T-helper 1 cell treated with Interleukin-12 subunit alpha and Interleukin-12 subunit beta and Interleukin-4 antibody, amounts not matched to agents 30 ng/mL and 1 ng/mL, for 36 hours (primary cell): ENCODE measurements at regions not wholly inside any gene's neighbourhood (a gene's known extent, or its start where the extent isn't known, plus 50 kb on each side); places are given as distances from the start of the nearest gene placed in this dataset.

Experiments used
- intact Hi-C: fragments of 100-400 bp; cut with micrococcal nuclease; formaldehyde crosslinking; loops from one replicate; pipeline ENCODE4 v1.15.1; 2024

DNA sequence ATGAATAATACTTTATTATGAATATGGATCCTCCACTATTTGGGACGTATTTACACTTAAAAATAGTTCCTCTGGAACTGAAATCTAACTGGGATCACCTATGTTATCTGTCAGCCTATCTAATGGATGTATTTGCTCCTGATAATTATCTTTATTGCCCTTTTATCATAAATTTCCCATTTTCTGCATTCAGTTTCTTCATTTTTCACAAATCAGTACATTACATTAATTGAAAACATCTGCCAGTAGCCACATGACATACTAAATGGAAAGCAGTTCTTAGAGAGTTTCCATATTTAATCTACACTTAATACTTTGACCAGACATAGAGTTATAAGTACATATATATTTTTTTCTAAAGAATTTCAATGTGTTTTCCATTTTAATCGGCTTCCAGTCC is 888.8 kb downstream of the SLITRK6 start:
- intact Hi-C loops, result no loop called here

DNA sequence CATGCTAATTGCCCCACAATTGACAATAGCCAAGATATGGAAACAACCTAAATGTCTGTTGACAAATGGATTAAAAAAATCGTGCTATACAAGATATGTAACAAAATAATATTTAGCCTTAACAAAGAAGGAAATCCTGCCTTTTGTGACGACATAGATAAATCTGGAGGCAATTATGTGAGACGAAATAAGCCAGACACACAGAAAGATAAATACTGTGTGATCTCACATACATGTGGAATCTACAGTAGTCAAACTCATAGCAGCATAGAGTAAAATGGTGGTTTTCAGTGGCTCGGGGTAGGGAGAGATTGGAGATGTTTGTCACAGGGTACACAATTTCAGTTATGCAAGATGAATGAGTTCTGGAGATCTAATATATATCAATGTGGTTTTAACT is 895.8 kb downstream of the SLITRK6 start:
- intact Hi-C loops, result no loop called here

DNA sequence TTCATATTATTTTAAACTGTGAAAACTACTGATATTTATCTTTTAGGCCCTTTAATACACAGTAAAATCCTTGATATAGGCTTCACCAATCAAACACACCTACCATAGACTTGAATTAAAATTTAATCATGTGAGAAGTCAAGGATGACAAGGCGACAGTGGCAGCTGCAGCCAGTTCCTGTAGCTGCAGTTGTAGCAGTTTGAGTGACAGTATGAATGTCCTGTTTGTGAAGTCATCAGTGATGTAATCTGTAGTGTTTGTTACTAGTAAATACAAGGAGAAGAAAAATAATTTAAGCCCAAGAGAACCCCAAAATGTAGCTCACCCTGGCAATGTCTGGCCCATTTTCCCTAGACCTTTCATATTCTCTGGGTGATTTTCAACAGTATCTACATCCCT is 897.0 kb downstream of the SLITRK6 start:
- intact Hi-C loops, result no loop called here

DNA sequence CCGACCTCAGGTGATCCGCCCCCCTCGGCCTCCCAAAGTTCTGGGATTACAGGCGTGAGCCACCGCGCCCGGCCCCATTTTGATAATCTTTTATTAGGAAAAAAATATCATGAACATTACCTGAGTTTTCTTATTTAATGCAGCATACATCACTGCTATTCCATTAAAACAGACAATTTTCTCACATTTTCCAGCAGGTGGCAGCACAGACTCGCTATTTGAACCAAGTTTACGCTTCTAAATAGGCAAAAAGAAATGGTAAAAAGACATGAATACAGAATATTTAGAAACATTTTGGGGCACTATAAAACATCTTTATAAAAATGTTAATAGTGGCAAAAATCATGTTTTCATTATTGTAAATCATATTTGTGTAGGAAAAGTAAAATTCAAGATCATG is 903.1 kb downstream of the SLITRK6 start:
- intact Hi-C loops, result loop anchor here (1.0 kb wide), 2 partner anchors 910 to 932 kb away; no protein-coding TSS in a partner anchor

DNA sequence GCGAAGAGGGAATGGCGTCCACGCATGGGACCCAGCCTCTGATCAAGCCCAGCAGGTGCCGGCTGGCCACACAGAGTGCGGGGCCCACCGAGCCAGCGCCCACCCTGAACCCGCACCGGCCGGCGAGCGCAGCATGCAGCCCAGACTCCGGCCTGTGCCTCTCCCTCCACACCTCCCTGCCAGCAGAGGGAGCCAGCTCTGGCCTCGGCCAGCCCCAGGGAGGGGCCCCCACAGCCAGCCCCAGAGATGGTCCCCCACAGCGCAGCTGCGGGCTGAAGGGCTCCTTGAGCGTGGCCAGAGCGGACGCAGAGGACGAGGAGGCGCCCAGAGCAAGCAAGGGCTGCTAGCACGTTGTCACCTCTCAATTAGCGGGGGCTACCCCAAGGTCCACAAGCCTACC is 904.5 kb downstream of the SLITRK6 start:
- intact Hi-C loops, result no loop called here

DNA sequence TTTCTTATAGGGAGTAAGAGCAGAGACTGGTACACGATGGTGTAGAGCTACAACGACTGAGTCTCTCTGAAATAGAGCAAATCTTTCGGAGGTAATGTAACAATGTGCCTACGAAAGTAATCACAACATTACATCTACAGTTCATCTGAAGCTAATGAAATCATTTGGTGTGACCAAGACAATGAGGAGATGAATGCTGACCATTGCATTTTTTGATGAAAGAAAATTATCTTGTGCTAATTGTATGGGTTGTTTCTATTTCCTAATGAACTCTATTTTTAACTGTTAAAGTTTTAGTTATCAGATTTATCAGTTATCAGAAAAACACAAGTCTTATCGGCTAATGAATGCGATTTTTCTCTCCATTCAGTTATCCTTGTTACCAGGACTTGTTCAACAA is 913.4 kb downstream of the SLITRK6 start:
- intact Hi-C loops, result no loop called here

DNA sequence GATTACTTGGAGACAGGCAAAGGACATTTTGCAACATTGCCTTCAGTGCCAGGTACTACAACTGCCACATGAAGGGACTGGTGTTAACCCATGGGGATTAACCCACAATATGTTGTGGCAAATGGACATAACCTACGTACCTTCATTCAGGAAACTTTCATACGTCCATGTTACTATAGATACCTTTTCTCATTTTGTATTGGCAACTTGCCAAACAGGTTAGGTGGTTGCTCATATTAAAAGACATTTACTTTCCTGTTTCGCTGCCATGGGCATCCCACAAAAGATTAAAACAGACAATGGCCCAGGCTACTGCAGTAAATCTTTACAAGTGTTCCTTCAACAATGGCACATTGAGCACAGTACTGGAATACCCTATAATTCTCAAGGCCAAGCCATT is 925.3 kb downstream of the SLITRK6 start:
- intact Hi-C loops, result no loop called here

DNA sequence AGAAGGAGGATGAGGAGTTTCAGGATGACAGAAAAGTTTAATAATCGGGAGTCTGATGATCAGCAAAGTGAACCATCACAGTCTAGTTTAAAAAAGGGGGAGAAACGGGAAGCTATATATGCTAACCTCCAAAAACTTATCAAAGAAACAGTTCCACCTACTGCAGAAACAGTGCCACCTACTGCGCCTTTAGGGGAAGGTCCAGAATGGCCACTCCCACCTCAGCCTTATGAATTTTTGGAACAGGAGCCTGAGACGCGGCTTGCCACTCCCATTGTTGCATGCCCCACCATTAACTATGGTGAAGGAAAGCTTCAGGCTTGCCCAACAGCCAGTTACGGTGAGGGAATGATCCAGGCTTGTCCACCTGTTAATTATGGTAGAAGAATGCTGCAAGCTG is 929.0 kb downstream of the SLITRK6 start:
- intact Hi-C loops, result no loop called here

DNA sequence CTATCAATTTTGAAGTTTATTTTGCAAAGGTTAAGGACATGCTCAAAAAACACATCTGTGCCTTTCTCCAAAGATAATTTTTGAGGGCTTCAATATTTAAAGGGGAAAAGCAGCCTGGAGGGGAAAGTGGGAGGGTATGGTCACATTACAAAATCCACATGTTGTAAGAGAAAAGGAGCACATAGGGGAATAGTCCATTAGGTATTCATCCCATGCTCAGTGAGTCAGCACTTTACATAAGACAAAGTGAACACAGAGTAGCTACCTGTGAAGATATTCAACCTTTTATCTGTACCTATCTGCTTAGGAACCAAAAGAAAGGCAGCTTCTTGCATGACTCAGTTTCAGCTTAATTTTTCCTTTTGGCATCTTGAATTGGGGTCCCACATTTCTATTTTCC is 932.0 kb downstream of the SLITRK6 start:
- intact Hi-C loops, result no loop called here

DNA sequence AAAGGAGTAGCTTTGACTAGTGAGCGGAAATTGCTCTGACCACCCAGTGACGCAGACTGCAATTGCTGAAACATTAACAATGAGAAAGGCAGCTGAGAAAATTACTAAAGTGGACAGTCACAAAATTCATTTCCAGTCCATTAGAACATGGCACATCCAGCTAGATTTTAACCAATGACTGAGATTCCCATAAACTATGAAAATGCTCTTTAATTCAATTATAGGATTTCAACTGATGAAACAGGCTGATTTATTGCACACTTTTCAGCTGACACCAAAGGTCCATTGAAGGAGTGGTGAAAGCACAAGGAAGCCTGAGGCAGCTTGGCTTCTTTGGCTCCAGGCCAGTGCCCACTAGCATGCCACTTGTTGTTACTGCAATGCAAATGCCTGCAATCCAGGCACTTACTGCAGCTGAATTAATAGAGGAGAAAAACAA is 933.4 kb downstream of the SLITRK6 start:
- intact Hi-C loops, result no loop called here

DNA sequence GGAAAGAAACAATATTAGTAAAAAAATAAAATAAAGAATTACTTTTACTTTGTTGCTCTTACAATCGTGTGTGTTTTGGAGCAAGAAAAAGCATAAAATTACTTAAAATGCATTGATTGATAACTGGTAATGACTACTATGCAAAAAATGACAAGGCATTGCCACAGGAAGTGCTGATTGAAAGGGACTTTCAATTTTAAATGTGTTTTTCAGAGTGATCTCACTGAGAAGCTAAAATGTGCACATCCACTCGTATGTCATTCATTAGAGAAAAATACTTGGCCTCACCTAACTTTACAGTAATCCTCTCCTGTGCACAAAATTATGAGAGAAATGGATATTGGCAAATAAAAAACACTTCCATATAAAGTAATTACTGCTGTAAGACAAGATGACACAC is 934.9 kb downstream of the SLITRK6 start:
- intact Hi-C loops, result no loop called here

DNA sequence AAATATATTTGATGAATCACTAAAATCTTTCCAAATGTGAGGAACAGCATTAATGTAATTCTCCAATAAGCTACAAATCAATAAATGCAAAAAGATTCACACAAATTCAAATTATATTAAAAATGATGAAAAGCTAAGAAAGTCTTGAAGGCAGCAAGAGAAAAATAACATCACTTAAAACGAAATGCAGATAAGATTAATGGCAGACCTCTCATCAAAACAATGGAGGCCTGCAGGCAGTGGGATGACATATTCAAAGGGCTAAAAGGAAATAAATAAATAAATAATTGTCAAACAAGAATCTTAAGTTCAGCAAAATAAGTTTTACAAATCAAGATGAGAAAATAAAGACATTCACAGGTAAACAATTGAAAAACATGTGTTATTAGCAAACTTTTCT is 952.1 kb downstream of the SLITRK6 start:
- intact Hi-C loops, result no loop called here

DNA sequence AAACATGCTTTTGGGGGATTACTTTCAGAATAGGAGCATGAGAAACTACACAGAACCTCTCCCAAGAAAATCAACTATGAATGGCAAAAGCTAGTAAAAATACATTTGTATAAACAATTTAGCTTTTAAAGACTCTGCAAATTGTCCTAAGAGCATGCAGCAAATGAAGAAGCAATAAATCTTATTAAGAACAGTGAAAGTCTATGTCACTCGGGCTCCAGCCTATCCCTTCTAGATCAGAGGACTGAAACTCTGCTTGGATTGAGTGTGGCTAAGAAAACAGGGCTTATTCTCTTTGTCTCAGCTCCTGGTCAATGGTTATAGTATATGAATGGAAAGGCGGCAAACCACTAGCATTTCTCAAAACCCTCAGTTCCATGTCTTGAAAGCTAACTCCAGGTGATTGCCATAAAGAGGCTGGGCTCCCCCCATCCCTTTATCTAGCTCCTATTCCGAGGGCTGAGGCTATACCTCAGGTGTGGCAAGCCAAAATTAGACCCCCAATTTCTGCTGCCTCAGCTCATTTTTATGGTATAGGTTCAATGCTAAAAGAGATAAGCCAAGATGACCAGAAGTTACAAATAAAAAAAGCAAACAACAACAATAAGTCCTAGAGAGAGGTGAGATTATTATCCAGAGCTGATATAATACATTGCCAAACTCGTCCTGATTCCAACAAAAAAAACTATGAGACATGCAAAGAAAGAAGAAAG is 953.2 kb downstream of the SLITRK6 start:
- intact Hi-C loops, result no loop called here

DNA sequence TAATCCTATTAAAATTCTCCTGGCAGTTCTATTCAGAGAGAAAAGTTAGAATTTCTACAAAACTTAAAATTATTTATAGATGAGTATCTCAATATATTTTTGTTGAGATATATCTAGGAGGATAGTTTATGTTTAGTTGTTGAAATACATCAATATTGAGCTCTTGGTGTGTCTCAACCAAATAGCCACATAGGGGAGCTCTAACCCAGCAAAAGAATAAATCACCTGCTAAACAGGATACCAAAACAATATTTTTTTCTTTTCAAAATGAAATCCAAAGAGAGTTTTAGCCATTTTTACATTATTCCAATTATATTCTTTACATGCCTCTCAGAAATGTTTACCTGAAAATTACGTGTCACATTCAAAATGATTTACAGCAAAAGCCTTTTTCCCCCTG is 954.7 kb downstream of the SLITRK6 start:
- intact Hi-C loops, result no loop called here

DNA sequence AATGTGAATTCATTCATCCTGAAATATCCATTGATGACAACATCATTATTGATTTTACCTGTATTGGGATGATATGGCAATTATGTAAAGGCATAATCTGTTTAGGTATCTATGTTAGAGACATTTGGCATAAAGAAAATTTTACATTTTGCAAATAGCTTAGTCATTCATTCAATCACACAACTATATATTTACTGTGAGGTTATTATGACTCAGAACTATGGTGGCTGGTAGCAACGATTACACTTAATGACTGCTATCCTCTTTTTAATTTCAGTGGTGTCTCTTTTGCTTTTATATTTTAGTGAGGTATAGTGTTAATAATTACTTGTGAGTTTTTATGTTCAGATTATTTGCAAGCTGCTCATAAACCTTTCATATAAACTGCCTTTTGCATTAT is 955.9 kb downstream of the SLITRK6 start:
- intact Hi-C loops, result no loop called here

DNA sequence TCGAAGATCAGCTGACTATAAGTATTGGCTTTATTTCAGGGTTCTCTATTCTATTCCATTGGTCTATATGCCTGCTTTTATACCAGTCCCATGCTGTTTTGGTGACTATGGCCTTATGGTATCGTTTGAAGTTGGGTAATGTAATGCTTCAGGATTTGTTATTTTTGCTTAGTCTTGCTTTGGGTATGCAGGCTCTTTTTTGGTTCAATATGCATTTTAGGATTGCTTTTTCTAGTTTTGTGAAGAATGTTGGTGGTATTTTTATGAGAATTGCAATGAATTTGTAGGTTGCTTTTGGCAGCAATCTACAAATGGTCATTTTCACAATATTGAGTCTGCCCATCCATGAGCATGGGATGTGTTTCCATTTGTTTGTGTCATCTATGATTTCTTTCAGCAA is 951.9 kb upstream of the SLITRK1 start:
- intact Hi-C loops, result no loop called here

DNA sequence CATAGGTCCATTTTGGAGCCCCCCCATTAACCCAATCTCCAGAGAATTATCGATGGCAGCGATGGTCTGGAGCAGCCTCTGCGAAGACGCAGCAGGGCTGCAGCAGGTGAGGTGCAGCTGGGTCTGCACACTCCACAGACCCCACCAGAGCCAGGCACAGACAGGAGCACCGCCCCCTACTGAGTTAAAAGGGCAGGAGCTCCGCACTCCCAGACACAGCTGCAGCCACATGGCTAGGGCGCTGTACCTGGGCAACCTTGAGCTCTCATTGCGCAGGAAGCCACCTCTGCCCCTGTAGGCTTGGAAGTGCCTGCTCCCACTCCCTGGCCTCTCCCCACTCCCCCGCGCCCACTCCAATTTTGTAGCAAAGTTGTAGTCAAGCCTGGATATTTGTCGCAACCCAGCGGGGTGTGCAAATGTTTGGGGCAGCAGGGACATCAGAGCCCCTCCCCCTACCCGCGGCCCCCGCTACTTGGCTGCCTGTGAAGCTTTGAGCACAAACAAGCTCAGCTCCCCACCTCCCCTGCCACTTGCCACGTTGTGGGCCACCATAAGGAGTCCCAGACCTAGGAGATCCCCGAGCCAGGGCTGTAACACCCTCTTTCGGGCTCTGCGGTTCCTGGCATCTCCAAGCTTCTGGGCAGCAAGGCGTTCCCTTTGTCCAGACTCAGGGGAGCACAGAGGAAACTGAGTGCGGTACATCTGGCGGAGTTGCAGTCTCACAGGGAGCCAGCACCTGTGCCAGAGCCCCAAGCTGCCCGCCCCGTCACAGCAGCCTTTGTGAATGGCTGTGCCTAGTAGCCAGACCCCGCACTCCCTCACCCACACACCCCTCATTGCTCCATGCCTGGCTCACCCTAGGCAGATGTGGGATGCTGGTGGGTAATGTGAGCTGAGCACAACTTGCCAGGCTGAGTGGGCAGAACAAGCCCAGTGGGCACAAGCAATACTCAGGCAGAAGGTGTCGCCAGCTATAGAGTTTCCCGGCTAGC is 949.7 kb upstream of the SLITRK1 start:
- intact Hi-C loops, result no loop called here

DNA sequence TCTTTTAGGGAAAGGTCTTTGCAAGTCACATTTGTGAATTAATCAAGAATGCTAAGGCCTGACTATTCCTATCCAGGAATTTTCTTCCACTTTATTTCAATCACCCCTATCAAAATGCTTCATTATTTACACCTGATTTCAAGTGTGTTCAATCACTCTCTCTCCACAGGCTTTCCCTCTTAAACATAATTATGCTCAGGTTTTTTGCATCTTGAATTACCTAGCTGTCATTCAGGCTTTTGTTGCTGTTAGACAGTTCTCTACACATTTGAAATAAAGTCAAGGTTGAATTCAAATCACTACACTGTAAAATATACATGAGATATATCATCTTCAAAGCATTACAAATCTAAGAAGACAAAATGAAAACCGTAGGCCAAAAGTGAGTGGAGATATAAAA is 941.3 kb upstream of the SLITRK1 start:
- intact Hi-C loops, result no loop called here

DNA sequence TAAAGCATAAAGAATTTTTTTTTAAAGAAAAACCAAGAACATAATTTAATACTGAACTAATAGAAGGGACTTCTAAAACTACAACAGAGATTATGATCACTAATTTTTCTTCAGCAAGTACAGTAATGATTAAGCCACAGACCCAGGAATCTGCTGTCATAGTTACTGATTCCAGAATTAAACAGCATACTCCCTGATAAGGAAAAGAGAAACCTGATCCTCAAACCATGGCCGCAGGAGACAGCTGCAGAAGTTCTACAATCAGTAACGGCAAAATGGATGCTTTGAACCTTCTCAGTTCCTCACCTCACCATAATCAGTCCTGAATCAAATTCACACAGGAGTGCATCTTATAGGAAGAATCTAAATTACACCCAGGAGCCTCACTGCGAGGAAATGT is 939.0 kb upstream of the SLITRK1 start:
- intact Hi-C loops, result no loop called here

DNA sequence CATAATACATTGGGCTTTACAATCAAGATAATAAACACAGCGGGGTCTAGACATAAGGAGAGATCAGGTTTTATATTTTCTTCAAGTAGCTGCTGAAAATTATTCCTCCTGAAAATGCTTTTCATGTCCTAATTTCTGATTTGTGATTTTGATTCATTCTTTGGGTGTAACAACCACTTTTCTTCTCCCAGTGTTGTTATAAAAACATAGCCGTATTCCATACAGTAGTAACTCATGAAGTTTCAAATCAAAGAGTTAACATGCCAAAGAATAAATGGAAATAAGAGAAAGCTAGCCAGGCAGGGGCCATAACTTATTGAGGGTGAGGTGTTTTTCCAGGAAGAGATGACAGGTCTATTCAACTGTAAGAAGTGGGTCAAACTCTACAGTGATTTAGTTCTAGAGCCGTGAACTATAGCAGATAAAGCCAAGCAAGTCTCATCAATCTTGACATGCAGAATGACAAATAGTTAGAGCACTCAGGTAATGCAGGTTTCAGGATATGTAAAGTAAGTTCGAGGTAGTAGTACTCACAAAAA is 934.4 kb upstream of the SLITRK1 start:
- intact Hi-C loops, result no loop called here

DNA sequence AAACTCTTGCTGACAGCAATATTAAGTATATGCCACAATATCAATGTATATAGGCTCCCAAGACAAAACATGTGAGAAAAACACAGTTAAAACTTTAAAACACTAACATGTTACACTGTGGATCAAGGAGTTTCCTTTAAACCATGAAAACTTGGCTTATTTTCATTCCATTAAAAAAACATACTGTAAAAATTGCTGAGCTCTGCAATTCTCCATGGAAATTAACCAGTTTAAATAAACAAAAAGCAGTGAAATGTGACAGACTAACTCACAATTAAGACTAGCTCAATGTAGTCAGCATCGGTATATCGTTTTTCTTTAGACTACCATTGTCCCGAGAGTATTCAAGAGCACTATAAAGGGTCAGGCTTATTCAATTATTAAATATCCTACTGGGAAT is 930.5 kb upstream of the SLITRK1 start:
- intact Hi-C loops, result no loop called here

DNA sequence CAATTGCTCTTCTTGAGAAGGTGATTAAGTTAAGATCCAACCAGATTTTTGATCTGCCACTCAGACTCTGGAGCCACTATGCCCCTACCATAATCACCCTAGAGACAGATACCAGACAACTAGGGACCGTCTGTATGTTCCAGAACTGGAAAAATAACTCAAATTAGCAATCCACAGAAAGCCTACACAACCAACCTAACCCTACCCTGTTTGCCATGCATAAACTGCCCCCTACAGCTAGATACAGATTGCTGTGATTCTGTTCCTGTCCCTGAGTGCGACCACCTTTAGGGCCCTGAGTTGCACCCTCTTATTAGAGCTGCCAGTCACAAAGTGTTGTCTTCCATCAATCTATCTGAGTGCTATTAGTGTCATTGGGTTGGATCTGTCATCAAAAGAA is 929.8 kb upstream of the SLITRK1 start:
- intact Hi-C loops, result no loop called here
